NCI-H2107 treated with DMSO at 0.1 percent for 48 hours (cell line): ENCODE measurements at regions not wholly inside any gene's neighbourhood (a gene's known extent, or its start where the extent isn't known, plus 50 kb on each side); places are given as distances from the start of the nearest gene placed in this dataset.

ENCODE experiments used
- DNase-seq: peaks from one replicate; lab custom pipeline; 2025; ENCODE audit not compliant: unreplicated experiment; lab: John Stamatoyannopoulos, UW

DNA sequence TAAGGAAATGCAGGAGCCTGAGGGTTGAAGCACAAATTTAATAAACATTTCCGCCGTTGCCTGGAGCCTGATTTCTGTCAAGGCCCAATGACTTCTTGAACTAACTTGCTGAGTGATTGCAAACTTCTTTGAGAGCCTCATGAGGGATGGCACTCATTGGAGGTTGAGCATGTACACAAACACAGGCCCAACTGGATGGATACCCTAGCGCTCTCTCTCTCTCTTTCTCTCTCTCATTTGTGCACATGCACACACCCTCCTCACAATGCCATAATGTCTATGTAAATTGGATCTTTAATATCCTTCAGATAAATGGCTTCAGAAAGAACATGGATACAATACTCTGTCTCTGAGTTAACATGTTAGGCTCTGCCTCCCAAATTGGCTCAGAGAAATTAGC, 597.7 kb upstream of the CADM1 start:
- no peak for DNase-seq

DNA sequence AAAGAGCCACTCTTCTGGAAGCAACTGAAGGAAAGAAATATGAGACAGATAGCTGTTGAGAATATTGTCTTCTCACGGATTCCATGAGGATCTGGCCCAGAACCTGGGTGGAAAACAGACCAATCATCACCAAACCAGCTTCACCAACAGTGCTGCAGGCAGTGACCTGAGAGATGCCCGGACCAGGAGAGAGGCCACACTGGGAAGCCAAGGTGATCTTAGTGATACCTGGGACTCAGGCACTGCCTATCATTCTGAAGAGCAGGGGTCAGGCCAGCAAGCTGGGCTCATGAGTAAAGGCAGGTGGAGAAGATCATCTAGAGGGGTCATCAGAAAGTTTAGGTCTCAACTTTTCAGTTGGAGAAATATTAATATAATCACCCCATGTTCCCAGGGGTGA, 595.8 kb upstream of the CADM1 start:
- DNase-seq, result no peak

GRCh38 chr11:116099541-116099940, 595.3 kb upstream of the CADM1 start:
- DNase-seq, result no peak

- DNase-seq, result no peak
These were observed 592.2 kb upstream of the CADM1 start for GRCh38 chr11:116096272-116096995.

DNA sequence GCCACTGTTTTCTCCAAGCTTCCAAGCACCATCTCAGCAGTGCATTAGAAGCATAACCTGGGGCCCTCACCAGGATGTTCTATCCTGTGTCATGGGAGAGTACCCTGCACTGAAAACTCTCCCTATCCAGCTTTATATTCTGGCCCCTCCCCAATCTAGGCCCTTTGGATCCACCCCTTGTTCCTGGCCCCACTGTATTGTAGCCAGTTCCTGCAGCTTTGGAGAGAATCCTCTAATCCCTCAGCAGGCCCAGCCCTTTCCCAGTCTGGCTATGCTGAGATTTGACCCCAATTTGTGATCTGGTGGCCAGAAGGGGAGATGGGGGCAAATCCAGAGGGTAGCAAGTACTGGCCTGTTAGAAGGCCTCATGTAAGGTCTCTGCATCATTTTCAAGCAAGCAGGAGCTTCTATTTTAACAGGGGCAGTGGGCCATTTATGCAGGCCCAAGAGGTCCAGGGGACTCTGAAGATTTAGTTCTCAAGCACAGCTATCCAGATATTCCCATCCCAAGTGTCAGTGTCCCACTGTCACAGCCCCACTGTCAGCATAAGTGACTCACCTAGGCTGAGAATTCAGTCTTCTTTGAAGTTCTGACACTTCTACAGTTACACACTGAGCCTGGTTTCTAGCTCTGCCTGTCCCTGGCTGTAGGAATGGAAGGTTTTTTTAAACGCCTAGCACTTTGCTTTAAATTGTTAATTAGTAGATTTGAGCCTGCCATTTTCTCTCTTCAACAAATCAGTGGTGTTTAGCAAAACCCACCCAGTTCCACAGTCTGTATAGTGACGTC, 589.5 kb upstream of the CADM1 start:
- no peak for DNase-seq

DNA sequence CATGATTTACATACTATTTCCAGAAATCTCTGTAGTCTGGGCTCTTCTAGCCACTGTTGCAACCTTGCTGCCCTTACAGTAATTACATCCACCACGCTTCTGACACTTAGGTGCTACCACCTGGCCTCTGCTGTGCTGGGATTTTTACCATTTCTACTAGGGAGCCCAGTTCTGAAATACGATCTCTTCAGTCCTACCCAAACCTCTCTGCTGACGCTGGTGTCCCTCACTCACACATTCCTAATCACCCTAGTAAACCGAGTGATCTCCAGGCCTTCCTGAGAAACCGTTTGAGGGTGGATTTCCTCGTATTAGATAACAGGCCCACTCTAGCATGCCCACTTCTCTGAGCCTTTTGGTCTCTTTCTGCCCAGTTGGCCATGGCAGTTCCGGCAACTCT, 588.9 kb upstream of the CADM1 start:
- DNase-seq, result peak; percentile 8

GRCh38 chr11:116086426-116086825, 582.2 kb upstream of the CADM1 start:
- no peak for DNase-seq

- DNase-seq, result no peak
These were observed 580.9 kb upstream of the CADM1 start for GRCh38 chr11:116085031-116085635.

DNA sequence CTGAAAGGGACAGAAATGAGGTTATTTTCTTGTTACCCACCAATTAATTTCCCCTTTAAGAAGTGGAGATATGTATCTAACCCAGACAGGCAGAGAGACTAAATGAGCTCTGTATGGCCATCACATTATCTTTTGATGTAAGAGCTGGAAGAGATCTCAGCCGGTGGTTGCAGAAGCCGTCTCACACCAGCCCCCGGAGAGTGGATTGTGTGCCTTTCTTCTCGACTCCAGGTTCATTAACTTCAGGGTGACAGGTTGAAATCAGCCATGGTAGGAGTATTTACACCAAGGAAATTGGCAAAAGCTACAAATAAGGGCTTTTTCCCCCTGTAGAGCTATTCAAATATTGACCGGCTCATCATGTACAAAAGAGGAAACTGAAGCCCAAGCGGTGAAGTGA, 580.3 kb upstream of the CADM1 start:
- no peak for DNase-seq

DNA sequence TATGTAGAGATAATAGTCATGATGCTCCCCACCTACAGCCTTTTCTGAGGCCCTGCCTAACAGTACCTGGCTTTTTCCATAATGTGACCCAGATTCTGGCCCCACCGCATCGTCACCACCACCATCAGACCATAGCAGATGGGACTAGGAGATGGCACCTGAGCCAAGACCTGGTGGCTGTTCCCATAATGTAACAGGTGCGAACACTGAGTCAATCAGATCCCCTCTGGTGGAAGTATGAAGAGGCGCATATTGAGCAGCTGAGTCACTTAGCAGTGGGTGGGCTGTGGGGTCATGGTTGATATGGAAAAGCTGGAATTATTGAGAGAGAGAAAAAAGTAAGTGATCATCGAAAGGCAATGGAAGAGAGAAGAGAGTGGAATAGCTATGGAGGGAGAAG, 578.0 kb upstream of the CADM1 start:
- no peak for DNase-seq

DNA sequence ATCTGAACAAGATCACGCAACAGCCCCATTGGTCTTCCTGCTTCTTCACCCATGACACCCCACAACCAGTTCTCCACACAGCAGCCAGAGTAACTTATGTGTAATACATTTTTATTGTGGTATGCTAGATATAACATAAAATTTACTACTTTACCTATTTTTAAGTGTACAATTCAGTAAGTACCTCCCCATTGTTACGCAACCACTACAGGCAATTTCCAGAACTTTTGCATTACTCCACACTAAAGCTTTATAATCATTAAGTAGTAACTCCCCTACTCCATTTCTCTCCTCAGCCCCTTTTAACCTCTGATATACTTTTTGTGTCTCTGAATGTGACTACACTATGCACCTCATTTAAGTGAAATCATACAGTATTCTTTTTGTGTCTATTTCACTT, 575.4 kb upstream of the CADM1 start:
- no peak for DNase-seq

DNA sequence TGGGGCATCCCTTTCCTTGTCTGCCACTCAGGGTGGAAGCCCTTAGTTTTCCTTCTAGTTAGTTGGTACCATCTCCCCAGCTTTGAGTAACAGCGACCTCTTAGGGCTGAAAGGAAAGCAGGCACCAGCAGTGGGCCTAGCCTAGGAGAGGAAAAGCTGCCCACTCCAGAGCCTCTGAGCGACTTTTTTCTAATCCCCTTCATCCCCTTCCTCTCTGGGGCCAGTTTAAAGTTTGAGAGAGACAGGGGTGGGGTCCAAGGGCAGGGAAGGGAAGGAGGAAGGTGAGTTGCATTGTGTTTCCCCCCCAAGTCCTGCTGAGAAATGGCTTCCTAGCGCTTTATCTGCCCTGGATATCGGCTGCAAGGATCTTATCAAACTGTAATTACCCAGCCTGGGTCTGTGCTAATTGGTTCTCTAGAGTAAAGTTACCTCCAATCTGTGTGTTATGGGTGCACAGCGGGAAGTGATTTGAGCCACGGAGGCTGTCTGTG, 573.9 kb upstream of the CADM1 start:
- no peak for DNase-seq

GRCh38 chr11:116077092-116077491, 572.9 kb upstream of the CADM1 start:
- no peak for DNase-seq

DNA sequence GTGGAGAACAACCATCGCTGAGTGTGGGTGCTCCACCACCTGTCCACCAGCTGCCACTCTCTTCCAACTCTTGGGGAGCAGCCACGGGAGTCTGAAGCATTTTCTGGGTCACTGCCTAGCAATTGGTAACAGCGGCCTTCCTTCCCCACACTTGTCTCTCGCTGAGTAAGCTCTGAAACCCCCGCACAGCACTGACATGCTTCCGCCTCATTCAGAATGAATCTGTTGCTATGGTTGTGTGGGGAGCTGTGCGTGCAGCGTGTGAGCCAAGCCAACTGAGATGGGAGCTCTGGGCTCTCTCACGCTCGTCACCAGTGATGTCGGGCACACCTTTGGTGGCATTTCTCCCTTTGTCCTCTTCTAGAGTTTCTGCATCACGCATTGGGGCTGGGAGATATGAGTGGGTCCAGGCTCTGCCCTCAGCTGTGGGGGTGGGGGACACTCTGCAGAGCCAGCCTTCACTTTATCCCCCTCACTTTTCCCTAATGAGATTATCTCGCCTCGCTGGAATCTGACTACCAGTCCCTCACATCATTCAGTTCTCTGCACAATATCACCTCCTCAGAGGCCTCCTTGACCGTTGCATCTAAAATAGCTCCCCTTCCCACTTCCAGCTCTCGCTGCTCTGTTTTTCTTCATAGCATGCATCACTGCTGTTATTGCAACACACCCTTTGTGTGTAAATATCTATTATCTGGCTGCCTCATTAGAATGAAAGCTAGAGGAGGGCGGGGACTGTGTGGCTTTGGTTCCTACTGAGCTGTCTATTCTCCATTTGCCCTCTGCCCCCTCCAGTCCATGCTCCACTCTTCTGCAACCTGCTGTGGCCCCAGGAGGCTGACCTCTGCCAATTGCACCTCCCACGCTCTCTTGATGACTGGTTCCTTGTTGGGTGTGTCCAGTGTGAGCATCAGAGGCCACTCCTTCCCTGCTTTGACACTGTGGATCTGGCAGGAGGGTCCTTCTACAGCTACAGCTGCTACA, 569.9 kb upstream of the CADM1 start:
- peak; percentile 45 for DNase-seq

- no peak for DNase-seq
These were observed 568.6 kb upstream of the CADM1 start for GRCh38 chr11:116072601-116073410.

DNA sequence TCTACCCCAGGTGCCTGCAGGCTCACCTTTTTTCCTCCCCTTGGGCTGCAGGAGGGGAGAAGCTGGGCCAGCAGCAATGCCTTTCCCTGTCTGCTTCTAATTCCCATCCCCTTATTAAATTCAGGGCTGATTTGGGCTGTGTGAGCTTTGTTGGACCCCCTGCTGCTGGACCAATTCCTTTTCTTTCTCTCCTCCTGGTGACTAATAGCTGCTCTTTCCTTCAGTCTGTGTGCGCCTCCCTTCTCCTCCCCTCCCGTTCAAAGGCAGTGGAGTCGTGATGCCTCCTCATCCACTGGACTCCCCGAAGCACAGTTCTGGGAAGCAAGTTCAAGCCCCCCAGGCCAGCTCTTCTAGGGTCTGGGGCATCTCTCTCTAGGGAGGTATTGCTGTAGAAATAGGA, 567.9 kb upstream of the CADM1 start:
- DNase-seq, result no peak

- DNase-seq, result no peak
These were observed 567.0 kb upstream of the CADM1 start for GRCh38 chr11:116071241-116071640.

DNA sequence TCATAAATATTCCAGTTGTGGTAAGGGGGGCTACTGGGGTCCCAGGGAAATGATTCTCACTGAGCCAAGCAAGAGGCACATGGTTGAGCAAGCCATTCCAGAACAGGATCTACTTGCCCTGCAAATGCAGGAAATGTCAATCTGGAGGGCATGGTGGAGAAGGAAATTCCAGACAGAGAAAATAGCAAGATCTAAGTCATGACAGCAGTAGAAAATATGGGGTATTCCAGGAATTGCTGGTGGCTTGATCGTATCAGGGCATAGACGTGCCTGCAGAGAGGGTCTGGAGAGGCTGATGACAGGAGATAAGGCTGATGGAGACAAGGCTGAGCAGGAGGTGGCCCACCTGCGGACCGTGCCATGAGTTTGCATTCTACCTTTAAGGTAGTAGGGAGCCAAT, 566.3 kb upstream of the CADM1 start:
- DNase-seq, result no peak

DNA sequence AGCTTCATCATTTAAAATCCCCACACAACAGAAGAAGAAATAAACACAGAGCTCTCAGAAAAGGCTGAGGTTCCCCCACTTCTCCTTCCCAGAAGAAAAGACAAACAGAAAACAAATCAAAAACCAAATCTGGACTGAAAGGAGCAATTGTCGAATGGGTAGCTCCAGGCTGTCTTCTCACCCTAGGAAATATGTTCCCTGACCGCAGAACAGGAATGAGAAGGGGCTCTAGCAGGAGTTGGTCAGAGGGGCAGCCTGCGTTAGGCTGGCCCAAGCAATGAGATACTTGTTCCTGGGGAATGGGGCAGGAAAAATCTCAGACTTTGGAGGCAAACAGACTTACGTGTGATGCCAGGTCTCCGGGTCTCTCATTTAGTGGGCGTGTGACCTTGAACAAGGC, 562.6 kb upstream of the CADM1 start:
- DNase-seq, result no peak

GRCh38 chr11:116065986-116066385, 561.8 kb upstream of the CADM1 start:
- no peak for DNase-seq
